GM18868 (cell line): ENCODE measurements at regions not wholly inside any gene's neighbourhood (a gene's known extent, or its start where the extent isn't known, plus 50 kb on each side); places are given as distances from the start of the nearest gene placed in this dataset.
"Not testable (repeated sequence)": the region's sequence is repeated elsewhere in the genome, so short reads cannot be mapped to it uniquely, and the experiment has no call there.

Experiments used
- ATAC-seq: cut with Tn5 transposase; IDR thresholded peaks from one replicate; pipeline ENCODE4 v1.9.1; 2021; ENCODE audit warnings: mild to moderate bottlenecking, moderate library complexity; ENCODE audit not compliant: unreplicated experiment

GRCh38 chr4:23038626-23039491 lies 346.1 kb downstream of the GBA3 start:
- ATAC-seq = no peak

- no peak for ATAC-seq
These were observed 344.3 kb downstream of the GBA3 start for GRCh38 chr4:23036921-23037495.

- ATAC-seq = no peak
These were observed 343.8 kb downstream of the GBA3 start for GRCh38 chr4:23036503-23036902.

GRCh38 chr4:23035521-23036056 lies 342.9 kb downstream of the GBA3 start:
- ATAC-seq = no peak

GRCh38 chr4:23034731-23035130 lies 342.0 kb downstream of the GBA3 start:
- ATAC-seq = no peak

- no peak for ATAC-seq
These were observed 341.1 kb downstream of the GBA3 start for GRCh38 chr4:23033796-23034195.

- ATAC-seq = no peak
These were observed 336.1 kb downstream of the GBA3 start for GRCh38 chr4:23028875-23029274.

- no peak for ATAC-seq
These were observed 330.9 kb downstream of the GBA3 start for GRCh38 chr4:23023666-23024065.

- ATAC-seq = no peak
These were observed 330.4 kb downstream of the GBA3 start for GRCh38 chr4:23023121-23023520.

- ATAC-seq = no peak
These were observed 329.3 kb downstream of the GBA3 start for GRCh38 chr4:23022032-23022431.

GRCh38 chr4:23021040-23021439 lies 328.3 kb downstream of the GBA3 start:
- no peak for ATAC-seq

- not testable (repeated sequence) for ATAC-seq
These were observed 327.7 kb downstream of the GBA3 start for GRCh38 chr4:23020399-23020798.

GRCh38 chr4:23016981-23017380 lies 324.2 kb downstream of the GBA3 start:
- no peak for ATAC-seq

- no peak for ATAC-seq
These were observed 323.1 kb downstream of the GBA3 start for GRCh38 chr4:23015821-23016220.

GRCh38 chr4:23009093-23009492 lies 316.4 kb downstream of the GBA3 start:
- no peak for ATAC-seq

GRCh38 chr4:23006756-23007155 lies 314.0 kb downstream of the GBA3 start:
- ATAC-seq = no peak

- no peak for ATAC-seq
These were observed 313.0 kb downstream of the GBA3 start for GRCh38 chr4:23005691-23006090.

- ATAC-seq = no peak
These were observed 308.7 kb downstream of the GBA3 start for GRCh38 chr4:23001478-23001877.

- ATAC-seq = no peak
These were observed 306.7 kb downstream of the GBA3 start for GRCh38 chr4:22999419-22999818.

- ATAC-seq = no peak
These were observed 304.9 kb downstream of the GBA3 start for GRCh38 chr4:22997358-22998224.

- ATAC-seq = no peak
These were observed 298.8 kb downstream of the GBA3 start for GRCh38 chr4:22991576-22991975.
